Panc1 (cell line): ENCODE measurements at regions not wholly inside any gene's neighbourhood (a gene's known extent, or its start where the extent isn't known, plus 50 kb on each side); places are given as distances from the start of the nearest gene placed in this dataset.

ENCODE experiments used
- ATAC-seq: fragments of 200-7000 bp; cut with Tn5 transposase; 2 replicates; pipeline ENCODE4 v1.9.1; 2020; ENCODE audit warnings: mild to moderate bottlenecking, moderate library complexity
- BruUV-seq: library from RNA; stranded (reverse); fragments of 400-500 nt; replicated peaks from 2 replicates; lab custom pipeline; 2021; lab: Mats Ljungman, UMichigan
- CTCF ChIA-PET: fragments of 300-600 bp; sonication (Branson Sonifier 250); formaldehyde crosslinking; loops from one replicate; lab custom pipeline; 2022; ENCODE audit warnings: antibody characterized with exemption; lab: Charles Lee
- POLR2A ChIA-PET: fragments of 300-600 bp; sonication (Branson Sonifier 250); formaldehyde crosslinking; loops from one replicate; lab custom pipeline; 2022; ENCODE audit warnings: antibody characterized with exemption; lab: Charles Lee
- DNase-seq: peaks from one replicate; pipeline ENCODE4 v3.0.0-alpha.2; 2010; ENCODE audit warnings: low read depth, low spot score
- H3K27ac ChIP-seq: 2 replicates; pipeline ENCODE4 v1.5.1; 2011; ENCODE audit warnings: mild to moderate bottlenecking, low read length, inconsistent platforms
- H3K27me3 ChIP-seq: fragments of 200-500 bp; sonication (Bioruptor generic); 2 replicates; pipeline ENCODE4 v1.6.0; 2014; ENCODE audit warnings: low read length, inconsistent platforms; ENCODE audit not compliant: control insufficient read depth, insufficient read depth
- H3K36me3 ChIP-seq: fragments of 200-500 bp; sonication (Bioruptor generic); 2 replicates; pipeline ENCODE4 v1.5.1; 2014; ENCODE audit warnings: inconsistent platforms, mild to moderate bottlenecking, low read length, moderate library complexity; ENCODE audit not compliant: control insufficient read depth, insufficient read depth
- H3K4me1 ChIP-seq: 2 replicates; pipeline ENCODE4 v1.5.1; 2011; ENCODE audit warnings: inconsistent platforms, mild to moderate bottlenecking, low read length, moderate library complexity; ENCODE audit not compliant: control insufficient read depth, insufficient read depth
- H3K4me3 ChIP-seq, 2 experiments: 2 replicates each; pipeline ENCODE4 v1.5.1; 2011 to 2012; ENCODE audit warnings: low read depth in 2 of 2, low read length in 2 of 2, mild to moderate bottlenecking in 2 of 2, inconsistent platforms in 1 of 2, moderate library complexity in 1 of 2
- H3K9me3 ChIP-seq: fragments of 200-500 bp; sonication (Bioruptor generic); 2 replicates; pipeline ENCODE4 v1.5.1; 2014; ENCODE audit warnings: low read depth, mild to moderate bottlenecking, inconsistent platforms, low read length, moderate library complexity; ENCODE audit not compliant: control insufficient read depth, insufficient read depth
- POLR2AphosphoS5 ChIP-seq: IDR thresholded peaks from 2 replicates; pipeline ENCODE4 v1.6.1; 2012; ENCODE audit warnings: mild to moderate bottlenecking, low read depth, low read length, moderate library complexity
- REST ChIP-seq, 2 experiments: IDR thresholded peaks; 2 replicates each; pipeline ENCODE4 v1.6.1; 2011 to 2012; ENCODE audit warnings: low read depth in 2 of 2, control low read depth in 1 of 2, low read length in 1 of 2, mild to moderate bottlenecking in 1 of 2, moderate library complexity in 1 of 2; ENCODE audit not compliant: insufficient read depth in 1 of 2
- SIN3A ChIP-seq: IDR thresholded peaks from 2 replicates; pipeline ENCODE4 v1.6.1; 2012; ENCODE audit warnings: low read depth, mild to moderate bottlenecking, low read length, moderate library complexity, borderline replicate concordance; ENCODE audit not compliant: insufficient read depth
- TCF7L2 ChIP-seq: IDR thresholded peaks from 2 replicates; pipeline ENCODE4 v1.6.1; 2011; ENCODE audit warnings: mild to moderate bottlenecking, low read depth, low read length, inconsistent platforms
- in situ Hi-C: cut with HindIII; loops from 2 replicates; pipeline ENCODE4 v1.10.0; 2016; ENCODE audit warnings: low sequenced_read_pairs, low pct_unique_long_range_greater_than_20kb
- intact Hi-C: fragments of 100-400 bp; cut with micrococcal nuclease; formaldehyde crosslinking; loops from one replicate; pipeline ENCODE4 v1.10.0; 2022; ENCODE audit not compliant: unreplicated experiment
- TF ChIP-seq, protein P1 (sequence below): fragments of 450-650 bp; IDR thresholded peaks from 2 replicates; pipeline ENCODE4 v1.5.1; 2017; ENCODE audit warnings: mild to moderate bottlenecking

DNA sequence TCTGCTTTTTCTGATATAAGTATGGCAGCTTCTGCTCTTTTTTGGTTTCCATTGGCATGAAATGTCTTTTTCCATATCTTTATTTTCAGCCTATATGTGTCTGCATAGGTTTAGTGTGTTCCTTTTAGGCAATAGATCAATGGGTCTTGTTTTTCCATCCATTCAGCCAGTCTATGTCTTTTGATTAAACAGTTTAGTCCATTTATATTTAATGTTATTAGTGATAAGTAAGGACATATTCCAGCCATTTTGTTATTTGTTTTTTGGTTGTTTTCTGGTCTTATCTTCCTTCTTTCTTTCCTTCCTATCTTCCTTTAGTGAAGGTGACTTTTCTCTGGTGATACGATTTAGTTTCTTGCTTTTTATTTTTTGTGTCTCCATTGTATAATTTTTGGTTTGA lies 101.3 kb upstream of the LRRC3B start:
- intact Hi-C loops: loop anchor here (10.0 kb wide), 1 partner anchor 704 kb away; no protein-coding TSS in a partner anchor

DNA sequence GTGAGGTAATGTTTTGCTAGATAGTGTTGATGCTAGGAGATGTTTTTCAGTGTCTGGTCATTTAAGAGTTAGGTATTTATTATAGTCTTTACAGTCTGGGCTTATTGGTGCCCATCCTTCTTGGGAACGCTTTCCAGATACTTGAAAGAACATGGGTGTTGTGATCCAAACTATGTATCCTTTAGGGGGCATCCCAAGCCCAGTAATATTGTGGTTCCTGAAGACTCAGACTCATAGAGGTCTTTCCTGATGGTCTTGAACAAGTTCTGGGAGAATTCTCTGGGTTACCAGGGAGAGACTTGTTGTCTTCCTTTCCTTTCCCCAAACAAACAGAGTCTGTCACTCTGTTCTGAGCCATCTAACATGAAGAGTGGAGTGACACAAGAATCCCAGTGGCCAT lies 99.7 kb upstream of the LRRC3B start:
- Histone ChIP-seq H3K9me3 (no peaks in the 10 kb centered on the region), H3K4me3 (no peak overlapping the region), H3K27ac (no peak overlapping the region), H3K27me3 (no peaks in the 10 kb centered on the region), H3K4me1 (no peaks in the 10 kb centered on the region), H3K36me3 (no peaks in the 10 kb centered on the region)
- no TSS peak for BruUV-seq
- TF ChIP-seq, protein P1, sequence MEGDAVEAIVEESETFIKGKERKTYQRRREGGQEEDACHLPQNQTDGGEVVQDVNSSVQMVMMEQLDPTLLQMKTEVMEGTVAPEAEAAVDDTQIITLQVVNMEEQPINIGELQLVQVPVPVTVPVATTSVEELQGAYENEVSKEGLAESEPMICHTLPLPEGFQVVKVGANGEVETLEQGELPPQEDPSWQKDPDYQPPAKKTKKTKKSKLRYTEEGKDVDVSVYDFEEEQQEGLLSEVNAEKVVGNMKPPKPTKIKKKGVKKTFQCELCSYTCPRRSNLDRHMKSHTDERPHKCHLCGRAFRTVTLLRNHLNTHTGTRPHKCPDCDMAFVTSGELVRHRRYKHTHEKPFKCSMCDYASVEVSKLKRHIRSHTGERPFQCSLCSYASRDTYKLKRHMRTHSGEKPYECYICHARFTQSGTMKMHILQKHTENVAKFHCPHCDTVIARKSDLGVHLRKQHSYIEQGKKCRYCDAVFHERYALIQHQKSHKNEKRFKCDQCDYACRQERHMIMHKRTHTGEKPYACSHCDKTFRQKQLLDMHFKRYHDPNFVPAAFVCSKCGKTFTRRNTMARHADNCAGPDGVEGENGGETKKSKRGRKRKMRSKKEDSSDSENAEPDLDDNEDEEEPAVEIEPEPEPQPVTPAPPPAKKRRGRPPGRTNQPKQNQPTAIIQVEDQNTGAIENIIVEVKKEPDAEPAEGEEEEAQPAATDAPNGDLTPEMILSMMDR: no peak
- TF ChIP-seq SIN3A (no peak), POLR2AphosphoS5 (no peak), TCF7L2 (no peak), REST (IDR thresholded peaks at IDR 0.05; ENCODE audit: insufficient read depth in 1 of 2, low read depth in 2 of 2, low read length in 1 of 2) (no peak)
- intact Hi-C loops: loop anchor here (10.0 kb wide), 1 partner anchor 702 kb away; no protein-coding TSS in a partner anchor
- CTCF ChIA-PET: no interaction called here
- ATAC-seq (no peak), DNase-seq (no peak)
- in situ Hi-C loops: no loop called here
- POLR2A ChIA-PET: no interaction called here

More for the DNA sequence above, 101.3 kb upstream of the LRRC3B start:
- H3K27me3 ChIP-seq: no peaks in the 10 kb centered on the region
- no peak overlapping the region for H3K4me3 ChIP-seq
- in situ Hi-C loops: no loop called here
- H3K36me3 ChIP-seq: no peaks in the 10 kb centered on the region
- POLR2A ChIA-PET: no interaction called here
- H3K4me1 ChIP-seq: no peaks in the 10 kb centered on the region
- CTCF ChIA-PET: no interaction called here
- TF ChIP-seq, protein P1: no peak
- TF ChIP-seq POLR2AphosphoS5 (no peak), TCF7L2 (no peak), SIN3A (no peak), REST (IDR thresholded peaks at IDR 0.05; ENCODE audit: insufficient read depth in 1 of 2, low read depth in 2 of 2, low read length in 1 of 2) (no peak)
- no TSS peak for BruUV-seq
- H3K9me3 ChIP-seq: no peaks in the 10 kb centered on the region
- DNase-seq: no peak
- ATAC-seq: no peak
- H3K27ac ChIP-seq: no peak overlapping the region
